DMS 273 (cell line): ENCODE measurements at regions not wholly inside any gene's neighbourhood (a gene's known extent, or its start where the extent isn't known, plus 50 kb on each side); places are given as distances from the start of the nearest gene placed in this dataset.

Source experiments
- DNase-seq: peaks from one replicate; lab custom pipeline; 2025; ENCODE audit not compliant: unreplicated experiment; lab: John Stamatoyannopoulos, UW

- no peak for DNase-seq
These were observed 128.9 kb upstream of the GATA6 start for GRCh38 chr18:22040533-22040932.

GRCh38 chr18:22043837-22044236 lies 125.6 kb upstream of the GATA6 start:
- DNase-seq = no peak

GRCh38 chr18:22044474-22045220 lies 124.7 kb upstream of the GATA6 start:
- DNase-seq = no peak

GRCh38 chr18:22045221-22045918 lies 124.0 kb upstream of the GATA6 start:
- DNase-seq = no peak

- no peak for DNase-seq
These were observed 122.9 kb upstream of the GATA6 start for GRCh38 chr18:22046473-22046872.

- DNase-seq = no peak
These were observed 121.9 kb upstream of the GATA6 start for GRCh38 chr18:22047485-22047884.

- DNase-seq = no peak
These were observed 121.2 kb upstream of the GATA6 start for GRCh38 chr18:22048221-22048620.

- no peak for DNase-seq
These were observed 120.3 kb upstream of the GATA6 start for GRCh38 chr18:22048932-22049615.

- peak; percentile 10 for DNase-seq
These were observed 116.8 kb upstream of the GATA6 start for GRCh38 chr18:22052405-22053105.

- no peak for DNase-seq
These were observed 113.7 kb upstream of the GATA6 start for GRCh38 chr18:22055466-22056238.

GRCh38 chr18:22056950-22057349 lies 112.4 kb upstream of the GATA6 start:
- DNase-seq = no peak

- DNase-seq = no peak
These were observed 111.4 kb upstream of the GATA6 start for GRCh38 chr18:22057908-22058527.

GRCh38 chr18:22060361-22060760 lies 109.0 kb upstream of the GATA6 start:
- DNase-seq = no peak

GRCh38 chr18:22063102-22063501 lies 106.3 kb upstream of the GATA6 start:
- DNase-seq = no peak

GRCh38 chr18:22063672-22064071 lies 105.7 kb upstream of the GATA6 start:
- no peak for DNase-seq

GRCh38 chr18:22064581-22064980 lies 104.8 kb upstream of the GATA6 start:
- DNase-seq = no peak

- DNase-seq = no peak
These were observed 104.1 kb upstream of the GATA6 start for GRCh38 chr18:22065311-22065710.

- DNase-seq = peak; percentile 16
These were observed 103.3 kb upstream of the GATA6 start for GRCh38 chr18:22066083-22066485.

GRCh38 chr18:22067109-22067508 lies 102.3 kb upstream of the GATA6 start:
- DNase-seq = no peak

GRCh38 chr18:22067682-22068081 lies 101.7 kb upstream of the GATA6 start:
- no peak for DNase-seq
